ENCODE measurements at regions not wholly inside any gene's neighbourhood (a gene's known extent, or its start where the extent isn't known, plus 50 kb on each side); places are given as distances from the start of the nearest gene placed in this dataset.

GRCh38 chr13:44302233-44302632, 71.4 kb upstream of the SERP2 start:
- no peak overlapping the region for H2AFZ ChIP-seq (ENCODE audit: low read length)
- no peaks in the 10 kb centered on the region for H3K36me3 ChIP-seq (ENCODE audit: insufficient read depth, low read length)
- no peaks in the 10 kb centered on the region for H3K9me2 ChIP-seq (replicated peaks; ENCODE audit: low read depth, low read length)
- H3F3A ChIP-seq (ENCODE audit: low read depth) = no peaks in the 10 kb centered on the region
- no peaks in the 10 kb centered on the region for H4K20me1 ChIP-seq (ENCODE audit: insufficient read depth, low read length, poor library complexity, severe bottlenecking)
- no peak overlapping the region for H3K9ac ChIP-seq (ENCODE audit: low read depth, low read length, poor library complexity, severe bottlenecking)
- H3K27me3 ChIP-seq (ENCODE audit: insufficient read depth, low read length, poor library complexity, severe bottlenecking) = no peaks in the 10 kb centered on the region
- no peak overlapping the region for H3K4me3 ChIP-seq (ENCODE audit: low read length, poor library complexity, severe bottlenecking)
- TF ChIP-seq CTCF (conservative IDR thresholded peaks at IDR 0.05; ENCODE audit: low read length) = no peak
- no peak for TF ChIP-seq EZH2phosphoT487 (IDR thresholded peaks at IDR 0.05; ENCODE audit: borderline replicate concordance)
- no peaks in the 10 kb centered on the region for H3K9me3 ChIP-seq (ENCODE audit: insufficient read depth, low read depth, low read length)
- no peaks in the 10 kb centered on the region for H3K4me1 ChIP-seq (ENCODE audit: insufficient read depth, low read length, poor library complexity, severe bottlenecking)
- no peaks in the 10 kb centered on the region for H3K79me2 ChIP-seq (ENCODE audit: insufficient read depth, low read length)
- H3K4me2 ChIP-seq (ENCODE audit: low read depth, low read length, poor library complexity, severe bottlenecking) = no peak overlapping the region

GRCh38 chr13:44302940-44303575, 70.6 kb upstream of the SERP2 start:
- no peak overlapping the region for H3K4me2 ChIP-seq (ENCODE audit: low read depth, low read length, poor library complexity, severe bottlenecking)
- H2AFZ ChIP-seq (ENCODE audit: low read length) = no peak overlapping the region
- H3K9me3 ChIP-seq (ENCODE audit: insufficient read depth, low read depth, low read length) = no peaks in the 10 kb centered on the region
- H3K4me1 ChIP-seq (ENCODE audit: insufficient read depth, low read length, poor library complexity, severe bottlenecking) = no peaks in the 10 kb centered on the region
- no peaks in the 10 kb centered on the region for H3K36me3 ChIP-seq (ENCODE audit: insufficient read depth, low read length)
- no peaks in the 10 kb centered on the region for H3F3A ChIP-seq (ENCODE audit: low read depth)
- H3K9ac ChIP-seq (ENCODE audit: low read depth, low read length, poor library complexity, severe bottlenecking) = no peak overlapping the region
- H3K27me3 ChIP-seq (ENCODE audit: insufficient read depth, low read length, poor library complexity, severe bottlenecking) = no peaks in the 10 kb centered on the region
- no peak overlapping the region for H3K4me3 ChIP-seq (ENCODE audit: low read length, poor library complexity, severe bottlenecking)
- TF ChIP-seq EZH2phosphoT487 (IDR thresholded peaks at IDR 0.05; ENCODE audit: borderline replicate concordance) (no peak), CTCF (conservative IDR thresholded peaks at IDR 0.05; ENCODE audit: low read length) (no peak)
- H3K9me2 ChIP-seq (replicated peaks; ENCODE audit: low read depth, low read length) = no peaks in the 10 kb centered on the region
- no peaks in the 10 kb centered on the region for H4K20me1 ChIP-seq (ENCODE audit: insufficient read depth, low read length, poor library complexity, severe bottlenecking)
- no peaks in the 10 kb centered on the region for H3K79me2 ChIP-seq (ENCODE audit: insufficient read depth, low read length)

- no peaks in the 10 kb centered on the region for H3K9me2 ChIP-seq (replicated peaks; ENCODE audit: low read depth, low read length)
- H3K9me3 ChIP-seq (ENCODE audit: insufficient read depth, low read depth, low read length) = no peaks in the 10 kb centered on the region
- H3K4me3 ChIP-seq (ENCODE audit: low read length, poor library complexity, severe bottlenecking) = no peak overlapping the region
- no peak overlapping the region for H2AFZ ChIP-seq (ENCODE audit: low read length)
- no peaks in the 10 kb centered on the region for H3K36me3 ChIP-seq (ENCODE audit: insufficient read depth, low read length)
- H3K27me3 ChIP-seq (ENCODE audit: insufficient read depth, low read length, poor library complexity, severe bottlenecking) = no peaks in the 10 kb centered on the region
- H3K4me2 ChIP-seq (ENCODE audit: low read depth, low read length, poor library complexity, severe bottlenecking) = no peak overlapping the region
- no peaks in the 10 kb centered on the region for H3K4me1 ChIP-seq (ENCODE audit: insufficient read depth, low read length, poor library complexity, severe bottlenecking)
- H3F3A ChIP-seq (ENCODE audit: low read depth) = no peaks in the 10 kb centered on the region
- no peaks in the 10 kb centered on the region for H3K79me2 ChIP-seq (ENCODE audit: insufficient read depth, low read length)
- no peak overlapping the region for H3K9ac ChIP-seq (ENCODE audit: low read depth, low read length, poor library complexity, severe bottlenecking)
- no peaks in the 10 kb centered on the region for H4K20me1 ChIP-seq (ENCODE audit: insufficient read depth, low read length, poor library complexity, severe bottlenecking)
- no peak for TF ChIP-seq CTCF (conservative IDR thresholded peaks at IDR 0.05; ENCODE audit: low read length)
- TF ChIP-seq EZH2phosphoT487 (IDR thresholded peaks at IDR 0.05; ENCODE audit: borderline replicate concordance) = no peak
These were observed 69.8 kb upstream of the SERP2 start for GRCh38 chr13:44303681-44304432.
